HepG2 (cell line): ENCODE measurements at regions not wholly inside any gene's neighbourhood (a gene's known extent, or its start where the extent isn't known, plus 50 kb on each side); places are given as distances from the start of the nearest gene placed in this dataset.

Source experiments
- ATAC-seq: fragments of 200-7000 bp; cut with Tn5 transposase; 3 replicates; pipeline ENCODE4 v1.9.1; 2020; ENCODE audit warnings: mild to moderate bottlenecking, moderate library complexity
- BruUV-seq: library from RNA; stranded (reverse); fragments of 400-500 nt; replicated peaks from 2 replicates; lab custom pipeline; 2021; lab: Mats Ljungman, UMichigan
- CTCF ChIA-PET: fragments of 300-600 bp; formaldehyde crosslinking; extraction: SDS; loops from one replicate; lab custom pipeline; 2021; ENCODE audit warnings: low total read pairs, inconsistent platforms, low intra/inter-chr PET ratio; lab: Yijun Ruan, JAX
- POLR2A ChIA-PET: fragments of 350-600 bp; sonication (Branson Sonifier 250); formaldehyde crosslinking; loops from one replicate; lab custom pipeline; 2020; ENCODE audit warnings: antibody characterized with exemption, inconsistent platforms; lab: Yijun Ruan, JAX
- DNase-seq: peaks from one replicate; pipeline ENCODE4 v3.0.0-alpha.2; 2015; ENCODE audit warnings: low spot score
- FAIRE-seq: peaks from 3 replicates; lab custom pipeline; 2011; peaks lifted over from hg19 to GRCh38; lab: Jason Lieb, UNC
- H2AFZ ChIP-seq: one replicate; pipeline ENCODE4 v1.6.1; 2011; ENCODE audit warnings: low read length, inconsistent platforms
- H3K27ac ChIP-seq: fragments of 300-600 bp; 3 replicates; pipeline ENCODE4 v1.8.0; 2011; ENCODE audit warnings: mixed run types, mild to moderate bottlenecking, mixed read lengths, low read length, inconsistent platforms; ENCODE audit not compliant: insufficient read depth; ENCODE audit errors: extremely low read length
- H3K27me3 ChIP-seq, 2 experiments: fragments of 200-600 bp in 1 of 2; 2 replicates in 1 of 2; 3 replicates in 1 of 2; pipeline versions ENCODE4 v1.6.0 to v1.8.0; 2011; ENCODE audit warnings: low read length in 2 of 2, mild to moderate bottlenecking in 2 of 2, moderate library complexity in 2 of 2, inconsistent platforms in 1 of 2; ENCODE audit not compliant: insufficient read depth in 2 of 2, control insufficient read depth in 1 of 2
- H3K36me3 ChIP-seq, 2 experiments: fragments of 200-600 bp in 1 of 2; replicated peaks in 1 of 2; 2 replicates in 1 of 2; 3 replicates in 1 of 2; pipeline versions ENCODE4 v1.5.1 to v1.8.0; 2011; ENCODE audit warnings: low read length in 2 of 2, inconsistent platforms in 1 of 2; ENCODE audit not compliant: insufficient read depth in 2 of 2, control insufficient read depth in 1 of 2
- H3K4me1 ChIP-seq: 2 replicates; pipeline ENCODE4 v1.5.1; 2012; ENCODE audit warnings: low read length, inconsistent platforms; ENCODE audit not compliant: insufficient read depth
- H3K4me2 ChIP-seq: 2 replicates; pipeline ENCODE4 v1.6.0; 2011; ENCODE audit warnings: low read depth, low read length, inconsistent platforms
- H3K4me3 ChIP-seq, 3 experiments: fragments of 200-600 bp in 1 of 3; sonication (generic), shearing (Covaris generic) in 1 of 3; replicated peaks in 1 of 3; 2 replicates each; pipeline ENCODE4 v1.5.1; 2011 to 2016; ENCODE audit warnings: low read length in 3 of 3, inconsistent platforms in 2 of 3, low read depth in 2 of 3, mild to moderate bottlenecking in 2 of 3, control low read depth in 1 of 3, mixed read lengths in 1 of 3; ENCODE audit not compliant: insufficient read depth in 1 of 3
- H3K79me2 ChIP-seq: one replicate; pipeline ENCODE4 v1.6.1; 2011; ENCODE audit warnings: low read length, inconsistent platforms; ENCODE audit not compliant: insufficient read depth
- H3K9ac ChIP-seq: 2 replicates; pipeline ENCODE4 v1.6.0; 2011; ENCODE audit warnings: mild to moderate bottlenecking, low read depth, low read length, inconsistent platforms; ENCODE audit not compliant: insufficient read depth
- H3K9me3 ChIP-seq: 2 replicates; pipeline ENCODE4 v1.5.1; 2012; ENCODE audit warnings: mild to moderate bottlenecking, low read length
- H4K20me1 ChIP-seq: 2 replicates; pipeline ENCODE4 v1.6.0; 2011; ENCODE audit warnings: inconsistent platforms, mild to moderate bottlenecking, low read length, moderate library complexity; ENCODE audit not compliant: insufficient read depth
- ATF7 ChIP-seq, 2 experiments: fragments of 450-650 bp in 1 of 2; sonication (generic) in 1 of 2; formaldehyde crosslinking in 1 of 2; IDR thresholded peaks; 2 replicates each; pipeline versions ENCODE4 v1.4.0 to v1.6.1; 2016 to 2020; ENCODE audit warnings: antibody characterized with exemption in 1 of 2, mild to moderate bottlenecking in 1 of 2, missing genetic modification reagents in 1 of 2
- CERS6 ChIP-seq: sonication (generic); formaldehyde crosslinking; IDR thresholded peaks from 2 replicates; pipeline ENCODE4 v1.5.0; 2020; ENCODE audit warnings: missing genetic modification reagents
- CREB1 ChIP-seq, 2 experiments: fragments of 450-650 bp in 1 of 2; IDR thresholded peaks; 2 replicates each; pipeline ENCODE4 v1.6.1; 2016 to 2017; ENCODE audit warnings: control low read depth in 1 of 2, mild to moderate bottlenecking in 1 of 2, missing compliant biosample characterization in 1 of 2, missing genetic modification characterization in 1 of 2
- ETS1 ChIP-seq: sonication (generic); formaldehyde crosslinking; IDR thresholded peaks from 2 replicates; pipeline ENCODE4 v1.4.0; 2020; ENCODE audit warnings: missing genetic modification reagents
- RAD51 ChIP-seq: fragments of 450-650 bp; IDR thresholded peaks from 2 replicates; pipeline ENCODE4 v1.6.1; 2016; ENCODE audit warnings: borderline replicate concordance
- RBM39 ChIP-seq: fragments of 200-400 bp; formaldehyde crosslinking; IDR thresholded peaks from one replicate; pipeline ENCODE4 v1.6.1; 2018; ENCODE audit warnings: antibody characterized with exemption, mild to moderate bottlenecking, low read depth, low read length; ENCODE audit not compliant: poor library complexity, severe bottlenecking
- THYN1 ChIP-seq: sonication (generic); formaldehyde crosslinking; IDR thresholded peaks from 2 replicates; pipeline ENCODE4 v1.8.1; 2023; ENCODE audit warnings: low read depth, mild to moderate bottlenecking, moderate library complexity, missing genetic modification reagents, borderline replicate concordance
- ZNF614 ChIP-seq: IDR thresholded peaks from 2 replicates; pipeline ENCODE4 v1.6.1; 2018; ENCODE audit warnings: missing biosample characterization, missing genetic modification reagents, inconsistent platforms, borderline replicate concordance
- WGBS: methylation state at CpG from one replicate; pipeline ENCODE4 v1.1.6; 2017; ENCODE audit warnings: low lambda C conversion rate; 5-methylcytosine and 5-hydroxymethylcytosine counted together
- in situ Hi-C: cut with HindIII; loops from 2 replicates; pipeline ENCODE4 v1.10.0; 2017; ENCODE audit warnings: low pct_unique_long_range_greater_than_20kb; ENCODE audit not compliant: extremely low pct_ligation_motif_present
- intact Hi-C: fragments of 100-400 bp; cut with micrococcal nuclease; formaldehyde crosslinking; loops from one replicate; pipeline ENCODE4 v1.10.0; 2022; ENCODE audit not compliant: unreplicated experiment

- TF ChIP-seq RAD51: no peak
- TF ChIP-seq ZNF614 (CRISPR knock-in tag): no peak
- TF ChIP-seq THYN1: no peak
Observed at GRCh38 chr16:55046916-55047315, 116.3 kb downstream of the IRX5 start (continued).

GRCh38 chr16:55047331-55047730 lies 116.7 kb downstream of the IRX5 start:
- BruUV-seq: no TSS peak

More at GRCh38 chr16:55047331-55047730, 116.7 kb downstream of the IRX5 start:
- ChIA-PET CTCF (no interaction called here), POLR2A (no interaction called here)
- in situ Hi-C loops: no loop called here
- H3K4me1 ChIP-seq: no peaks in the 10 kb centered on the region
- no peak overlapping the region for H3K27ac ChIP-seq
- DNase-seq (no peak), ATAC-seq (no peak), FAIRE-seq (no peak)
- H4K20me1 ChIP-seq: no peaks in the 10 kb centered on the region
- no peaks in the 10 kb centered on the region; a peak in 1 of 5 replicates for H3K27me3 ChIP-seq
- no peak overlapping the region for H2AFZ ChIP-seq
- H3K4me3 ChIP-seq: no peak overlapping the region
- no peaks in the 10 kb centered on the region for H3K79me2 ChIP-seq
- H3K4me2 ChIP-seq: no peak overlapping the region
- intact Hi-C loops: no loop called here
- 57% methylated on average over 4 of the region's 4 CpGs for WGBS
- no peaks in the 10 kb centered on the region for H3K36me3 ChIP-seq
- no peak overlapping the region for H3K9ac ChIP-seq
- H3K9me3 ChIP-seq: no peaks in the 10 kb centered on the region
- TF ChIP-seq ETS1 (CRISPR knock-in tag) (no peak), ATF7 (IDR thresholded peaks at IDR 0.05) (peak; percentile 66), ATF7 (CRISPR knock-in tag; IDR thresholded peaks at IDR 0.05) (no peak), CREB1 (IDR thresholded peaks at IDR 0.05) (peak; percentile 59), CREB1 (CRISPR knock-in tag; IDR thresholded peaks at IDR 0.05) (no peak), CERS6 (CRISPR knock-in tag) (no peak), RBM39 (no peak)
